Activated CD4-positive, CD25-positive, alpha-beta regulatory T cell treated with anti-CD3 and anti-CD28 coated beads, Interleukin-2, amount 50 U/mL, for 16 hours (primary cell): ENCODE measurements at regions not wholly inside any gene's neighbourhood (a gene's known extent, or its start where the extent isn't known, plus 50 kb on each side); places are given as distances from the start of the nearest gene placed in this dataset.

ENCODE experiments used
- DNase-seq: peaks from one replicate; pipeline ENCODE4 v3.0.0-alpha.2; 2020; ENCODE audit warnings: low read depth, low spot score

- no peak for DNase-seq
These were observed 125.4 kb upstream of the BOD1 start for GRCh38 chr5:173741729-173742431.

DNA sequence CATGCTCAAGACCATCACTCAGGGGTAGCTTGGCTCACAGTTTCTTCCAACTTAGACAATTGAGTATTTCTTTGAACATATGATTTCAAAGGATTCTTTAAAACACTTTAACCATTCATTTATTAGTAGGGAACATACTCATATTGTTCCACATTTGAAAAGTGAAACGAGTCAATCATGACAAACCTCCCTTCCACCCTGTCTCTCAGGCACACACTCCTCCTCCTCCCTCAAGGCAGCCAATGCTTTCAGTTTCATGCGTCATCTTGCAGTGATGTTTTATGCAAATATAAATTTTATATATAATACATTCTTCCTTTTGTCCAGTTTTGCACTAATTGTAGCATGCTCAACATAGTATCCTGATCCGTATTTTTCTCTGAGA, 126.0 kb upstream of the BOD1 start:
- DNase-seq, result no peak

DNA sequence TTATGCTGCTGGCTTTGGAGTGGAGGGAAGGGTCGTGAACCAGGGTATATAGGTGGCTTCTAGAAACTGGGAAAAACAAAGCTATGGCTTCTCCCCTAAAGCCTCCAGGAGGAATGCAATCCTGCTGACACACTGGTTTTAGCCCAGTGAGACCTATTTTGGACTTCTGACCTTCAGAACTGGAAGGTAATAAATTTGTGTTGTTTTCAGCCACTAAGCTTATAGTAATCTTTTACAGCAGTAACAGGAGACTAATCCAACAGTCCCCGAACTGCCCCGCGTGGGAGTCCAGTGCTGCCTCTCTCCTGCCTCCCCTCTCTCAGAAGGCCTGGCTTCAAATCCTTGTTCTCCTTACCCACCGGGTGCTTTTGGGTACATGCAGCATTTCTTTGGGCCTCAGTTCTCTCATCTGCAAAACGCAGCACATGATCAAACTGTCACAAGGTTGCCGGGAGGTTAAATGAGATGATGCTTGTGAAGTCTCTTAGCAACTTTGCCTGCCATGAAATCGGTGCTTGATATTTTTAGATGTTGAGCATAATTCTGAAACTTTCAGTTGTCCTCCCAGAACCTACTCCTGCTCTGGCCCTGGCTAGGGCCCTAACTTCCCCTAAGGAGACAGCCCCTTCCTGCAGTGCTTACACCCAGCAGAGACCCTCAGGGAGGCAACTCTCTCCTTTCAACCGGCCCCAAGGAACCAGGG, 127.3 kb upstream of the BOD1 start:
- no peak for DNase-seq

GRCh38 chr5:173744551-173744950, 128.1 kb upstream of the BOD1 start:
- no peak for DNase-seq

- DNase-seq, result no peak
These were observed 128.7 kb upstream of the BOD1 start for GRCh38 chr5:173745123-173745522.

DNA sequence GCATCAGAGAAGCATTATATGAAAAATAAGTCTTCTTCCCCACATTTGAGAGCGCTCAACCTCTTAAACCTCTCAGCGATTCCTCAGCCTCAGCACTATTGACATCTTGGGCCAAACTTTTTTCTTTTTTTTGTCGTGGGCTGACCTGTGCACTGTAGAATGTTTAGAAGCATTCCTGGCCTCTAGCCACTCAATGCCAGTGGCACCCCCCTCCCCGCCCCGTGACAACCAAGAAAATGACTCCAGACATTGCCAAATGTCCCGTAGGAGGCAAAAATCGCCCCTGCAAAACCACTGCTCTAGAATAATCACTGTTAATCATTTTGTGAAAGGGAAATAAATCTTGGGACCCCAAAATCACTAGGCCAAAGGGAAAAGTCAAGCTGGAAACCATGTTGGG, 129.1 kb upstream of the BOD1 start:
- no peak for DNase-seq

GRCh38 chr5:173746047-173746646, 129.7 kb upstream of the BOD1 start:
- no peak for DNase-seq

DNA sequence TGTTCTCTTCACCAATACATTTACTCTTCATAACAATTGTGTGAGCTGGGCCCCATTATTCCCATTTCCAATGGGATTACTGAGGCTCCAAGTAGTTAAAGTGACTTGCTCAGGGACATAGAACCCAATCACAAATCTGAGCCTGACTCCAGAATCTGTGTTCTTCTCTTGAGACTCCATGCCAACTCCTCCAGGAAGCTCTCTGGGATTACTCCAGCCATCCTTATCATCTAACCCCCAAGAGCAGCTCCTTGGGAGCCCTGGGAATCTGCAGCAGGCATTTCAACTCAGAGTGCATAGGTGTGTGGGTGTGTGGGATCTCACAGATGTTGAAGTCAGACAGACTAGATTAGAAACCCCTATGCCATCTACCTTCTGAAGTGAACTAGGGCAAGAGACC, 131.4 kb upstream of the BOD1 start:
- DNase-seq, result no peak

- no peak for DNase-seq
These were observed 134.3 kb upstream of the BOD1 start for GRCh38 chr5:173750538-173751265.

- DNase-seq, result no peak
These were observed 134.8 kb upstream of the BOD1 start for GRCh38 chr5:173751266-173751600.

GRCh38 chr5:173752653-173753052, 135.5 kb upstream of the CPEB4 start:
- no peak for DNase-seq

GRCh38 chr5:173753307-173754168, 134.6 kb upstream of the CPEB4 start:
- no peak for DNase-seq

- DNase-seq, result no peak
These were observed 132.8 kb upstream of the CPEB4 start for GRCh38 chr5:173755319-173755718.

DNA sequence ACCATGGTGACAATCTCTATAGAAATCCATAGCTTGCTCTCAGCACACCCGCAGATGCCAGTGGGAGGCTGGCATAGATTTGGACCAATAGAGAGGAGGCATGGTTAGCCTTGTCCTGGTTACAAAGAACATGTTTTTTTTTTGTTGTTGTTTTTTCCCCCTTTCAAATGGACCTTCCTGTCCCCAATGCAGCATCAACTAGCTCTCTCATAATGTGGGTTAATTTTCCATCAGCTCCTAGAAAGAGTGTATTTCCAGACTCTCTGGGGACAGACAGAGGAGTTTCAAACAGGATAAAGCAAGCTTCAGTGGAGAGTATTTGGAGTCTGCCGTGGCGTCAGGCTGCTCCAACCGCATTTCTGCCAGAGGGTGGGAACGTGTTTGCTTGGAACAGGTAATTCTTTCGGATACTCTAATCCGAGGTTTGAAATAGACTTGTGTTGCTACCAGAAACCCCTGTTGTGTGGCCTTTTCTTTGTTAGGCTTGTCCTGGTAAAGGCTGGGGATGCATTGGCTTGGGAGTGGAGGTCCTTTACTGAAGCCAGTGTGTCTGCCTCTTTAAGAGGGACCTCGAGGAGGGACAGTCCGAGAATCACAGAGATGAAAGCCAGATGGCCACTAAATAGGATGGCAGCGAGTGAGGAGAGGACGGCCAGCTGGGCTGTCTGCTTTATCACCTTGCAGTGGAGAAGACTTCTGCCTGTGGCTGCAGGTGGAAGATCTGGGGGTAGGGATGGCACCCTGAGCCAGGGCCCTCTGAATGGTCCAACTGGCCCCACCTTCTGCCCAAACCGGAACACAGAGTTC, 130.5 kb upstream of the CPEB4 start:
- DNase-seq, result no peak

- no peak for DNase-seq
These were observed 129.5 kb upstream of the CPEB4 start for GRCh38 chr5:173758676-173759075.

GRCh38 chr5:173759691-173760090, 128.5 kb upstream of the CPEB4 start:
- no peak for DNase-seq

DNA sequence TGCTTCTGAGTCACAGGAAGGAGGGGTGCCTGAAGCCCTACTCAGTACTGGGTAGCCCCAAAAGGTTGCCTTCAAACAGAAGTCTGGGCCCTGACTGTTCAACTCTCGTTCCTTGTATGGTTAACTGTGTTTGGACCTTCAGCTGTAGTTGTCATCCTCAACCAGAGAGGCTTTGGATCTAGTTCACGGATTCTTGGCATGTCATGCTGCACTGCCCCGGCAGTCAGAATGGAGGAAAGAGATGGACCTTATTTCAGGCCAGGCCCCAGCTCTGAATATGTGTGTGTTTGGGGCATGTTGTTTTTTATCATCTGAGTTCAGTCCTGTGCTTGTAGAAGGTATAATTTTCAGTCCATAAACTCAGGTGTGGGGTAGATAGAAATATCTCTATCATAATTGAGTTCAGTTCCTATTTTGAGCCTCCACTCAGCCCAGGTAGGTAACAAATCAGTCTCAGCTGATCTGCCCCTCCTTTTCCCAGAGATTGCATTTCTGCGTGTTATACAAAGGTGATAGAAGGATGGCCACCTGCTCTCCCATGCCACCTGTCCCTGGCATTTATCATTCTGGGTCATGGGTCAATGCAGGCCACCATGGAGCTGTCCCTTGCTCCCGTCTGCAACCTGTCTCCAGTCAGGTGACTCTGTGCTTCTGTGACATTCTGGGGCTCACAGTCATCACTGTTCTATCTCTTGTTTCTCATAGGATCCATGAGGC, 127.5 kb upstream of the CPEB4 start:
- no peak for DNase-seq

GRCh38 chr5:173761178-173761513, 127.0 kb upstream of the CPEB4 start:
- no peak for DNase-seq

DNA sequence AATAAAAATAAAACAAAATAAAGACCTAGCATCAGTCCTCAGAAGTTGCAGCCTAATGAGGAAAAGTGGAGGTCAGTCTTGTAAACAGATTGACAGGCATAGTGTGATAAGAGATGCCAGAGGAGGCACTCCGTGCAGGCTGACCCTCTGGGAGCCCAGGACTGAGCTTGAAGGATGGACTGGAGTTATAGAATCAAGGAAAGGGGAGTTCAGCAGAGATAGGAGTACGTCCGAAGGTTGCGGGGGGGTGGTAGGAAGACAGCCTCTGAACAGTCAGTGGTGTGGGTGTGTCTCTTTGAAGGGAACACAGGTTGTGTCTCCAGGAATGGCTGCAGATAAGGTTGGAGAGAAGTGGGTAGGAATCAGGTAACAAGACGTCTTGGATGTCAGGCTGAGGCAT, 126.1 kb upstream of the CPEB4 start:
- no peak for DNase-seq

DNA sequence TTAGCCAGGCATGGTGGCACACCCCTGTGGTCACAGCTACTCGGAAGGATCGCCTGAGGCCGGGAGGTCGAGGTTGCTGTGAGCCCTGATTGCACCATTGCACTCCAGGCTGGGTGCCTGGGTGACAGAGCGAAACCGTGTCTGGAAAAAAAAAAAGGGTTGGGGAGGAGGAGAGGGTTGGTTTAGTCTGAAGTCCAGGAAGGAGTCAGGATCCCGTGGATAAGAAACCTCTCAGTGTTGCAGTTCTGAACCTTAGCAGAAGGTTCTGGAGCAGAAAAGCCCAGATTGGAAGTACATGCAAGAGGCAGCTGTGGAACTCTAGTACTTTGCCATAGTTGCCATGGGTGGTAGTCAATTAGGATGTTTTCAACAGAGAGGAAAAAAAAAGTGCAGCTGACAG, 125.2 kb upstream of the CPEB4 start:
- no peak for DNase-seq
